Activated CD4-positive, alpha-beta memory T cell treated with anti-CD3 and anti-CD28 coated beads, Interleukin-2, amount 10 ng/mL, durations not matched to agents 7 days and 5 days (primary cell): ENCODE measurements at regions not wholly inside any gene's neighbourhood (a gene's known extent, or its start where the extent isn't known, plus 50 kb on each side); places are given as distances from the start of the nearest gene placed in this dataset.
"Not testable (repeated sequence)": the region's sequence is repeated elsewhere in the genome, so short reads cannot be mapped to it uniquely, and the experiment has no call there.

ENCODE experiments used
- CTCF ChIA-PET: fragments of 350-600 bp; sonication (Branson Sonifier 250); formaldehyde crosslinking; loops from one replicate; lab custom pipeline; 2021; ENCODE audit warnings: antibody characterized with exemption, inconsistent platforms; lab: Charles Lee
- POLR2A ChIA-PET: fragments of 350-600 bp; sonication (Branson Sonifier 250); formaldehyde crosslinking; loops from one replicate; lab custom pipeline; 2021; ENCODE audit warnings: antibody characterized with exemption; lab: Charles Lee
- DNase-seq: peaks from one replicate; pipeline ENCODE4 v3.0.0-alpha.2; 2020
- H3K27ac Mint-ChIP-seq: one replicate; pipeline ENCODE4 v1.8.0; 2021; ENCODE audit warnings: mild to moderate bottlenecking, mixed read lengths
- H3K27me3 Mint-ChIP-seq: one replicate; pipeline ENCODE4 v1.8.0; 2021; ENCODE audit warnings: mixed read lengths
- H3K36me3 Mint-ChIP-seq: one replicate; pipeline ENCODE4 v1.8.0; 2021; ENCODE audit warnings: low read depth, mixed read lengths
- H3K4me1 Mint-ChIP-seq: one replicate; pipeline ENCODE4 v1.8.0; 2021; ENCODE audit warnings: mixed read lengths
- H3K4me3 Mint-ChIP-seq: one replicate; pipeline ENCODE4 v1.8.0; 2021; ENCODE audit warnings: mild to moderate bottlenecking, mixed read lengths
- H3K9me3 Mint-ChIP-seq: one replicate; pipeline ENCODE4 v1.8.0; 2021; ENCODE audit warnings: mixed read lengths

GRCh38 chr17:62160816-62161215 is 95.7 kb upstream of the MED13 start:
- H3K36me3 Mint-ChIP-seq, result no peaks in the 10 kb centered on the region
- H3K9me3 Mint-ChIP-seq, result no peaks in the 10 kb centered on the region
- H3K27me3 Mint-ChIP-seq, result peaks cover 5% of the 10 kb centered on the region
- no peak overlapping the region for H3K27ac Mint-ChIP-seq
- DNase-seq, result no peak
- ChIA-PET CTCF (no interaction called here), POLR2A (no interaction called here)
- H3K4me3 Mint-ChIP-seq, result no peak overlapping the region
- peaks cover 5% of the 10 kb centered on the region for H3K4me1 Mint-ChIP-seq

GRCh38 chr17:62159994-62160393 is 94.9 kb upstream of the MED13 start:
- POLR2A ChIA-PET, result interaction anchor here (0.7 kb wide), 1 partner anchor 20 kb away, joined by 3 read pairs; no protein-coding TSS in a partner anchor
- Mint-ChIP-seq H3K36me3 (no peaks in the 10 kb centered on the region), H3K4me1 (no peaks in the 10 kb centered on the region), H3K27ac (no peak overlapping the region), H3K27me3 (peaks cover 5% of the 10 kb centered on the region), H3K4me3 (no peak overlapping the region), H3K9me3 (no peaks in the 10 kb centered on the region)
- CTCF ChIA-PET, result no interaction called here
- no peak for DNase-seq

- CTCF ChIA-PET, result no interaction called here
- no peaks in the 10 kb centered on the region for H3K36me3 Mint-ChIP-seq
Observed at GRCh38 chr17:62156949-62157348, 91.9 kb upstream of the MED13 start.

GRCh38 chr17:62154909-62155308 is 89.8 kb upstream of the MED13 start:
- DNase-seq, result no peak
- H3K9me3 Mint-ChIP-seq, result no peaks in the 10 kb centered on the region
- H3K4me1 Mint-ChIP-seq, result no peaks in the 10 kb centered on the region
- ChIA-PET CTCF (no interaction called here), POLR2A (no interaction called here)
- H3K27ac Mint-ChIP-seq, result no peak overlapping the region
- H3K4me3 Mint-ChIP-seq, result no peak overlapping the region
- H3K36me3 Mint-ChIP-seq, result no peaks in the 10 kb centered on the region
- peaks cover 9% of the 10 kb centered on the region for H3K27me3 Mint-ChIP-seq

More at GRCh38 chr17:62156949-62157348, 91.9 kb upstream of the MED13 start:
- H3K4me1 Mint-ChIP-seq, result no peaks in the 10 kb centered on the region
- no peak overlapping the region for H3K4me3 Mint-ChIP-seq
- no peaks in the 10 kb centered on the region for H3K9me3 Mint-ChIP-seq
- POLR2A ChIA-PET, result interaction anchor here (0.6 kb wide), 1 partner anchor 145 kb away, joined by 3 read pairs; no protein-coding TSS in a partner anchor
- H3K27me3 Mint-ChIP-seq, result peaks cover 7% of the 10 kb centered on the region
- no peak overlapping the region for H3K27ac Mint-ChIP-seq
- DNase-seq, result no peak

GRCh38 chr17:62150471-62150870 is 85.4 kb upstream of the MED13 start:
- Mint-ChIP-seq H3K27me3 (peaks cover 13% of the 10 kb centered on the region), H3K9me3 (no peaks in the 10 kb centered on the region), H3K4me1 (no peaks in the 10 kb centered on the region), H3K36me3 (no peaks in the 10 kb centered on the region), H3K4me3 (no peak overlapping the region), H3K27ac (no peak overlapping the region)
- ChIA-PET POLR2A (no interaction called here), CTCF (no interaction called here)
- DNase-seq, result no peak

- Mint-ChIP-seq H3K4me3 (no peak overlapping the region), H3K4me1 (no peaks in the 10 kb centered on the region), H3K36me3 (no peaks in the 10 kb centered on the region), H3K27me3 (peaks cover 13% of the 10 kb centered on the region), H3K9me3 (no peaks in the 10 kb centered on the region), H3K27ac (no peak overlapping the region)
- ChIA-PET CTCF (no interaction called here), POLR2A (no interaction called here)
- DNase-seq, result no peak
Observed at GRCh38 chr17:62149961-62150360, 84.9 kb upstream of the MED13 start.

- no peaks in the 10 kb centered on the region for H3K36me3 Mint-ChIP-seq
- H3K27ac Mint-ChIP-seq, result no peak overlapping the region
- no peak overlapping the region for H3K4me3 Mint-ChIP-seq
- peaks cover 9% of the 10 kb centered on the region for H3K27me3 Mint-ChIP-seq
- no peak for DNase-seq
- ChIA-PET POLR2A (no interaction called here), CTCF (no interaction called here)
- H3K4me1 Mint-ChIP-seq, result no peaks in the 10 kb centered on the region
- H3K9me3 Mint-ChIP-seq, result no peaks in the 10 kb centered on the region
Observed at GRCh38 chr17:62147284-62147683, 82.2 kb upstream of the MED13 start.

GRCh38 chr17:62140836-62141235 is 75.8 kb upstream of the MED13 start:
- CTCF ChIA-PET, result interaction anchor here (0.6 kb wide), 1 partner anchor 100 kb away, joined by 4 read pairs; no protein-coding TSS in a partner anchor
- Mint-ChIP-seq H3K27ac (no peak overlapping the region), H3K27me3 (peaks cover 31% of the 10 kb centered on the region), H3K4me3 (no peak overlapping the region), H3K36me3 (no peaks in the 10 kb centered on the region), H3K4me1 (peaks cover 1% of the 10 kb centered on the region), H3K9me3 (no peaks in the 10 kb centered on the region)
- DNase-seq, result no peak
- POLR2A ChIA-PET, result no interaction called here

- POLR2A ChIA-PET, result no interaction called here
- Mint-ChIP-seq H3K27ac (no peak overlapping the region), H3K4me1 (peaks cover 1% of the 10 kb centered on the region), H3K27me3 (peaks cover 32% of the 10 kb centered on the region), H3K36me3 (no peaks in the 10 kb centered on the region), H3K4me3 (no peak overlapping the region), H3K9me3 (no peaks in the 10 kb centered on the region)
- CTCF ChIA-PET, result interaction anchor here (0.6 kb wide), 1 partner anchor 100 kb away, joined by 4 read pairs; no protein-coding TSS in a partner anchor
- no peak for DNase-seq
Observed at GRCh38 chr17:62140376-62140775, 75.3 kb upstream of the MED13 start.

- CTCF ChIA-PET, result interaction anchor here (1.1 kb wide), 1 partner anchor 30 kb away, joined by 3 read pairs; no protein-coding TSS in a partner anchor
Observed at GRCh38 chr17:62139690-62140354, 74.7 kb upstream of the MED13 start.

GRCh38 chr17:62139141-62139540 is 74.1 kb upstream of the MED13 start:
- ChIA-PET POLR2A (interaction anchor here (0.6 kb wide), 1 partner anchor 21 kb away, joined by 3 read pairs; no protein-coding TSS in a partner anchor), CTCF (interaction anchor here (0.5 to 1.1 kb wide), 2 partner anchors 30 to 35 kb away, joined by 3 to 7 read pairs; no protein-coding TSS in a partner anchor)
- H3K4me3 Mint-ChIP-seq, result peak overlapping the region; percentile 7
- peaks cover 32% of the 10 kb centered on the region for H3K27me3 Mint-ChIP-seq
- no peak overlapping the region for H3K27ac Mint-ChIP-seq
- H3K4me1 Mint-ChIP-seq, result peaks cover 1% of the 10 kb centered on the region
- no peaks in the 10 kb centered on the region for H3K36me3 Mint-ChIP-seq
- DNase-seq, result no peak
- no peaks in the 10 kb centered on the region for H3K9me3 Mint-ChIP-seq

More at GRCh38 chr17:62139690-62140354, 74.7 kb upstream of the MED13 start:
- not testable (repeated sequence) for H3K4me1 Mint-ChIP-seq, H3K27ac Mint-ChIP-seq, DNase-seq, H3K9me3 Mint-ChIP-seq, H3K4me3 Mint-ChIP-seq, H3K36me3 Mint-ChIP-seq
- POLR2A ChIA-PET, result interaction anchor here (0.6 kb wide), 1 partner anchor 20 kb away, joined by 3 read pairs; no protein-coding TSS in a partner anchor
- H3K27me3 Mint-ChIP-seq, result peaks cover 32% of the 10 kb centered on the region

GRCh38 chr17:62138676-62139121 is 73.6 kb upstream of the MED13 start:
- POLR2A ChIA-PET, H3K4me1 Mint-ChIP-seq, H3K27ac Mint-ChIP-seq, H3K36me3 Mint-ChIP-seq, H3K9me3 Mint-ChIP-seq: not testable (repeated sequence)
- Mint-ChIP-seq H3K4me3 (peak overlapping the region; percentile 7), H3K27me3 (peaks cover 32% of the 10 kb centered on the region)
- peak; percentile 20 for DNase-seq
- CTCF ChIA-PET, result interaction anchor here (0.5 to 1.1 kb wide), 2 partner anchors 29 to 36 kb away, joined by 3 to 7 read pairs; no protein-coding TSS in a partner anchor

GRCh38 chr17:62137734-62138624 is 72.9 kb upstream of the MED13 start:
- peak; percentile 25 for DNase-seq
- H3K36me3 Mint-ChIP-seq, H3K9me3 Mint-ChIP-seq, H3K4me3 Mint-ChIP-seq, H3K27ac Mint-ChIP-seq, CTCF ChIA-PET, H3K4me1 Mint-ChIP-seq, POLR2A ChIA-PET: not testable (repeated sequence)
- H3K27me3 Mint-ChIP-seq, result peaks cover 32% of the 10 kb centered on the region
